Brain pericyte (primary cell): ENCODE measurements at regions not wholly inside any gene's neighbourhood (a gene's known extent, or its start where the extent isn't known, plus 50 kb on each side); places are given as distances from the start of the nearest gene placed in this dataset.

Experiments used
- DNase-seq: peaks from one replicate; pipeline ENCODE4 v3.0.0-alpha.2; 2012; ENCODE audit warnings: low read depth, low spot score

GRCh38 chr14:101441710-101442109, 119.6 kb upstream of the DIO3 start:
- DNase-seq: no peak

- no peak for DNase-seq
Measured at GRCh38 chr14:101442451-101442850, 118.8 kb upstream of the DIO3 start.

GRCh38 chr14:101444116-101444515, 117.2 kb upstream of the DIO3 start:
- no peak for DNase-seq

- DNase-seq: no peak
Measured at GRCh38 chr14:101445278-101445677, 116.0 kb upstream of the DIO3 start.

GRCh38 chr14:101446387-101446969, 114.8 kb upstream of the DIO3 start:
- DNase-seq: no peak

- DNase-seq: no peak
Measured at GRCh38 chr14:101449114-101449513, 112.2 kb upstream of the DIO3 start.

- DNase-seq: no peak
Measured at GRCh38 chr14:101451166-101451565, 110.1 kb upstream of the DIO3 start.

- no peak for DNase-seq
Measured at GRCh38 chr14:101453225-101453624, 108.1 kb upstream of the DIO3 start.

- no peak for DNase-seq
Measured at GRCh38 chr14:101454229-101454628, 107.1 kb upstream of the DIO3 start.

GRCh38 chr14:101456246-101457175, 104.8 kb upstream of the DIO3 start:
- no peak for DNase-seq

GRCh38 chr14:101457301-101457935, 103.9 kb upstream of the DIO3 start:
- DNase-seq: no peak

- DNase-seq: no peak
Measured at GRCh38 chr14:101457936-101458740, 103.2 kb upstream of the DIO3 start.

GRCh38 chr14:101458741-101459550, 102.3 kb upstream of the DIO3 start:
- DNase-seq: no peak

- no peak for DNase-seq
Measured at GRCh38 chr14:101459551-101459900, 101.8 kb upstream of the DIO3 start.

- no peak for DNase-seq
Measured at GRCh38 chr14:101460521-101460920, 100.8 kb upstream of the DIO3 start.

GRCh38 chr14:101460986-101461750, 100.1 kb upstream of the DIO3 start:
- DNase-seq: no peak

- no peak for DNase-seq
Measured at GRCh38 chr14:101461891-101462290, 99.4 kb upstream of the DIO3 start.

GRCh38 chr14:101462726-101463565, 98.3 kb upstream of the DIO3 start:
- no peak for DNase-seq

- DNase-seq: no peak
Measured at GRCh38 chr14:101463566-101464171, 97.6 kb upstream of the DIO3 start.
